ENCODE measurements at regions not wholly inside any gene's neighbourhood (a gene's known extent, or its start where the extent isn't known, plus 50 kb on each side); places are given as distances from the start of the nearest gene placed in this dataset.

DNA sequence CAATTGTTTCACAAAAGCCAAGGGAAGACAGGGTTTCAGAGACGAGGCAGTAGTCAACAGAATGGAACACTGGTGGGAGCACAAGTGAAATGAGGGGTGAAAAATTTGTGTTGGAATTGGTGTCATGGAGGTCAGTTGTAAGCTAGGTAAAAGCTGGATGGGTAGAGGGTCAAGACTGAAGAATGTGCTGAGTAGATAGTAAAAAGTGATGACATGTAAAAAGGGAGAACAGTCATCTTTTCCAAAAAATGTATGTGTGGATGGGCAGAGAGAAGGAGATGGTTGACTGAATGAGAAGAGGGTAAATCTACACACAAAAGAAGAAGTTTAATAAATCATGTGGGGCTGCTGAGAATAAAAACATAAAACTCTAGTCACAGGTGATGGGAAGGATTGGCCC lies 92.7 kb upstream of the COL3A1 start (continued):
- TF ChIP-seq, protein P1, sequence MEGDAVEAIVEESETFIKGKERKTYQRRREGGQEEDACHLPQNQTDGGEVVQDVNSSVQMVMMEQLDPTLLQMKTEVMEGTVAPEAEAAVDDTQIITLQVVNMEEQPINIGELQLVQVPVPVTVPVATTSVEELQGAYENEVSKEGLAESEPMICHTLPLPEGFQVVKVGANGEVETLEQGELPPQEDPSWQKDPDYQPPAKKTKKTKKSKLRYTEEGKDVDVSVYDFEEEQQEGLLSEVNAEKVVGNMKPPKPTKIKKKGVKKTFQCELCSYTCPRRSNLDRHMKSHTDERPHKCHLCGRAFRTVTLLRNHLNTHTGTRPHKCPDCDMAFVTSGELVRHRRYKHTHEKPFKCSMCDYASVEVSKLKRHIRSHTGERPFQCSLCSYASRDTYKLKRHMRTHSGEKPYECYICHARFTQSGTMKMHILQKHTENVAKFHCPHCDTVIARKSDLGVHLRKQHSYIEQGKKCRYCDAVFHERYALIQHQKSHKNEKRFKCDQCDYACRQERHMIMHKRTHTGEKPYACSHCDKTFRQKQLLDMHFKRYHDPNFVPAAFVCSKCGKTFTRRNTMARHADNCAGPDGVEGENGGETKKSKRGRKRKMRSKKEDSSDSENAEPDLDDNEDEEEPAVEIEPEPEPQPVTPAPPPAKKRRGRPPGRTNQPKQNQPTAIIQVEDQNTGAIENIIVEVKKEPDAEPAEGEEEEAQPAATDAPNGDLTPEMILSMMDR (conservative IDR thresholded peaks at IDR 0.05; ENCODE audit: low read depth in 2 of 2): no peak
- TF ChIP-seq CREB1 (CRISPR knock-in tag; IDR thresholded peaks at IDR 0.05; ENCODE audit: low read depth) (no peak), NANOG (IDR thresholded peaks at IDR 0.05; ENCODE audit: borderline replicate concordance) (no peak)

DNA sequence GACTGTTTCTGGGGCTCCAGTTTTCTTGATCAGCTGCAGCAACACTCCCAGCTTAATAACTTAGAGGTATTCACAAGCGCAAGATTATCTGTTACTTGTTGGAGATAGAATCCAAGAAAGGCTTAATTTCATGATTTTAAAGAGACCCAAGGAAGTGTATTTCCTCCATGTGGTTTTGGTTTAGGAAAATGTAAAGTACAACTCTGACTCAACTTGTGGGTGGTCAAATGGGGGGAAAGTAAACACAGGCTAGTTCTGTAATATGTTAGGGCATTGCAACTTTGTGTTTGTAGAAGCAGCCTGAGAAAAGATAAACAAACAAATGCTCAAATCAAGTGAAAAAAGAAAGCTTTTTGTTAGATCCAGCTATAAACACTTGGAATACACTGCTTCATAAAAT lies 90.1 kb upstream of the COL3A1 start:
- Histone ChIP-seq H2AFZ (peak overlapping the region; percentile 44; the same call in 1 of the 2 replicates), H3K4me2 (no peak overlapping the region)

More for the DNA sequence above, 90.1 kb upstream of the COL3A1 start:
- Mint-ChIP-seq H3K9me3 (peaks cover 4% of the 10 kb centered on the region; the same call in 2 of the 3 replicates), H3K27me3 (ENCODE audit: insufficient read depth, low read depth, poor library complexity) (peaks cover 2% of the 10 kb centered on the region), H3K36me3 (ENCODE audit: low read depth) (no peaks in the 10 kb centered on the region), H3K4me1 (no peaks in the 10 kb centered on the region), H3K4me3 (no peak overlapping the region), H3K27ac (no peak overlapping the region)
- Histone ChIP-seq H3K4me1 (ENCODE audit: insufficient read depth) (no peaks in the 10 kb centered on the region), H3K4me3 (no peak overlapping the region), H3K27me3 (ENCODE audit: insufficient read depth) (no peaks in the 10 kb centered on the region), H3K9me2 (ENCODE audit: insufficient read depth) (no peaks in the 10 kb centered on the region), H3K36me3 (ENCODE audit: insufficient read depth) (no peaks in the 10 kb centered on the region), H3K79me2 (replicated peaks; ENCODE audit: insufficient read depth) (no peaks in the 10 kb centered on the region), H4K20me1 (replicated peaks; ENCODE audit: insufficient read depth) (no peaks in the 10 kb centered on the region), H3K27ac (ENCODE audit: low read depth) (no peak overlapping the region), H3F3A (replicated peaks; ENCODE audit: low read depth) (no peaks in the 10 kb centered on the region)
- ATAC-seq: no peak
- no peak for DNase-seq (ENCODE audit: low spot score)
- TF ChIP-seq JUNB (IDR thresholded peaks at IDR 0.05; ENCODE audit: unreplicated experiment) (no peak), CREB1 (CRISPR knock-in tag; IDR thresholded peaks at IDR 0.05; ENCODE audit: low read depth) (no peak), POLR2AphosphoS5 (IDR thresholded peaks at IDR 0.05; ENCODE audit: low read depth) (no peak), ETS1 (IDR thresholded peaks at IDR 0.05) (no peak), ZNF462 (CRISPR knock-in tag; IDR thresholded peaks at IDR 0.05) (no peak), NANOG (IDR thresholded peaks at IDR 0.05; ENCODE audit: borderline replicate concordance) (no peak), ZNF331 (CRISPR knock-in tag; IDR thresholded peaks at IDR 0.05; ENCODE audit: low read depth) (no peak), REST (IDR thresholded peaks at IDR 0.05; ENCODE audit: unreplicated experiment) (no peak), ZNF114 (CRISPR knock-in tag; IDR thresholded peaks at IDR 0.05) (no peak)
- TF ChIP-seq, protein P1 (conservative IDR thresholded peaks at IDR 0.05; ENCODE audit: low read depth in 2 of 2): no peak
